ENCODE measurements at regions not wholly inside any gene's neighbourhood (a gene's known extent, or its start where the extent isn't known, plus 50 kb on each side); places are given as distances from the start of the nearest gene placed in this dataset.
"Not testable (repeated sequence)": the region's sequence is repeated elsewhere in the genome, so short reads cannot be mapped to it uniquely, and the experiment has no call there.

DNA sequence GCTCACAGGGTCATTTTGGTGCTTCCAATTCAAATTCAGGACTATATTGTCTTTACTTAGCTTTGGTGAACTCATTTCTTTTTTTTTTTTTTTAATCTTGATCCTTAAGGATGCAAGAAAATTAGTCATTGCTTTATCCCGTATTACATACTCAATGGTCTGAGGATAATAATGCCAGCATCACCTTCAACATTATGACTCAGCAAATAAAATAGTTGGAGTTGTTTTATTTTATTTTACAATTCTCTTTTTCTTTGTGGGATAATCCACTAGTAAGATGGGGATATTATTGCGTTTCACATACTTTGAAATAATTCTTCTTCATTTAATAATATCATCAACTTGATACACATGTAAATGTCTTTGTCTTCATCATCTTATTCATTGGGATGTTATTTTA is 954.9 kb upstream of the GYPC start:
- no peak for DNase-seq
- Mint-ChIP-seq H3K36me3 (ENCODE audit: low read depth) (no peaks in the 10 kb centered on the region), H3K9me3 (no peaks in the 10 kb centered on the region), H3K4me1 (ENCODE audit: low read depth) (no peaks in the 10 kb centered on the region), H3K27me3 (no peaks in the 10 kb centered on the region), H3K27ac (no peak overlapping the region), H3K4me3 (no peak overlapping the region)

DNA sequence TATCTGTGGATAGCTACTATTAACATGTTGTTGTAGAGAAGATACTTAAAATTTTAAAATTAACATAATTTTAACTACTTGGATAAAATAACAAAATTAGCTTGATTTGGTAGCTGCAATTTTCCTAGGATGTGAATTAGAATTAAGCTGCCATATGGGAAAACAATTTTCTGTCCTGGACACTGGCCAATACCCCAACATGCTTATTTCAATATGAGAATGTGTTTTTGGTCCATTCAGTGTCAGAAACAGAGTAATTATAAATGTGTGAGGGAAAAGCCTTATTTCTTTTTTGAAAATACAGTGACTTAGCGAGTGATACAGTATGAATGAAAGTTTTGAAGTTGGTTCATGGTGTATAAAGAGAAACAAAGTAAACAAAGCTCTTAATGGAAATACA is 948.3 kb upstream of the GYPC start:
- Mint-ChIP-seq H3K4me1 (ENCODE audit: low read depth) (no peaks in the 10 kb centered on the region), H3K36me3 (ENCODE audit: low read depth) (no peaks in the 10 kb centered on the region), H3K27me3 (no peaks in the 10 kb centered on the region), H3K9me3 (peaks cover 6% of the 10 kb centered on the region), H3K27ac (no peak overlapping the region), H3K4me3 (no peak overlapping the region)
- DNase-seq, result no peak

DNA sequence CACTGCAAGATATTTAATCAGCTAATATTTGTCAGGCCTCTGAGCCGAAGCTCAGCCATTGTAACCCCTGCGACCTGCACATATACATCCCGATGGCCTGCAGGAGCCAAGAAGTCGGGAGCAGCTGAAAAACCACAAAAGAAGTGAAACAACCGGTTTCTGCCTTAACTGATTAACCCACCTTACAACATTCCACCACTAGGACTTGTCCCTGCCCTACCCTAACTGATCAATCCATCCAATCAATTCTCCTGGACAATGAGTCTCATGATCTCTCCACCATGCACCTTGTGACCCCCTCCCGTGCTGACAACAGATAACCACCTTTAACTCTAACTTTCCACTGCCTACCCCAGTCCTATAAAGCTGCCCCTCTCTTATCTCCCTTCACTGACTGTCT is 945.4 kb upstream of the GYPC start:
- Mint-ChIP-seq H3K4me1 (ENCODE audit: low read depth) (no peaks in the 10 kb centered on the region), H3K4me3 (no peak overlapping the region), H3K36me3 (ENCODE audit: low read depth) (no peaks in the 10 kb centered on the region), H3K27ac (no peak overlapping the region), H3K27me3 (no peaks in the 10 kb centered on the region), H3K9me3 (peaks cover 9% of the 10 kb centered on the region)
- DNase-seq, result no peak

DNA sequence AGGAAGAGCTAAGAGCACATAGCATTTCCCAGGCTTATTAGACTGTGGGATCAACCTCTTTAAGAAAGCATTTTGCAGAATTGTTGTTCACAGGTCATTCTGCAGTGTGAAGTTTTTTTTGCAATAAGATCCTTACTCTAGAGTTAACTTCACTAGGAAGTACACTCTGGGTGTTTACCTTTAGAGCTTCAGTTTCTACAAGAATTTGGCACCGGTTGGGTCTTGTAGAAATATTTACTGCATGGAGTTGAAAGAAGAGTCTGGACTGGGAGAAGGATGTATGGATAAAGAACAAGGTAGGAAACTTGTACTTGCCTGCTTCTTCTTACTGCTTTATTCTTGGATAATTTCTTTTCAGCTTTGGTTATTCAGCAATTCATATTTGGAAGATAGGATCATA is 944.9 kb upstream of the GYPC start:
- no peak for DNase-seq
- Mint-ChIP-seq H3K4me1 (ENCODE audit: low read depth) (no peaks in the 10 kb centered on the region), H3K27me3 (no peaks in the 10 kb centered on the region), H3K27ac (no peak overlapping the region), H3K36me3 (ENCODE audit: low read depth) (no peaks in the 10 kb centered on the region), H3K9me3 (peaks cover 9% of the 10 kb centered on the region), H3K4me3 (no peak overlapping the region)

DNA sequence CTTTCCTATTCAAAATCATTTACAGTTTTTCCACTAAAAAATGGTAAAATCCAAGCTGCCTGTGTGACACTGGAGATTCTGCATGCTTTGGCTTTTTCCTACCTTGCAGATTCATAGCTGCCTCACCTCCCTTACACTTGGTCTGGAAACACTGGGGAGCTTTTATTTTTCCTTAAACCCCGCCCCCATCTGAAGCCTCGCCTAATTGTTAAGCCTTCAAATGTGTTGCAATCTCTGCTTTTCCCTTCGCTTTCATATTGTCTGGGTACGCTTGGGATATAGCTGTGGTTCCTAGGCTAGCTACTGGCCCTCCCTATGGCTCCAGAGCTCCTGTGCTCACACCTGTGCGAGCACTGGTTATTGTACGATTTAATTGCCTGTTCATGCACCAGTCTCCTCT is 942.4 kb upstream of the GYPC start:
- Mint-ChIP-seq H3K27ac (no peak overlapping the region), H3K4me1 (ENCODE audit: low read depth) (no peaks in the 10 kb centered on the region), H3K9me3 (peaks cover 3% of the 10 kb centered on the region), H3K36me3 (ENCODE audit: low read depth) (no peaks in the 10 kb centered on the region), H3K4me3 (no peak overlapping the region), H3K27me3 (no peaks in the 10 kb centered on the region)
- no peak for DNase-seq

DNA sequence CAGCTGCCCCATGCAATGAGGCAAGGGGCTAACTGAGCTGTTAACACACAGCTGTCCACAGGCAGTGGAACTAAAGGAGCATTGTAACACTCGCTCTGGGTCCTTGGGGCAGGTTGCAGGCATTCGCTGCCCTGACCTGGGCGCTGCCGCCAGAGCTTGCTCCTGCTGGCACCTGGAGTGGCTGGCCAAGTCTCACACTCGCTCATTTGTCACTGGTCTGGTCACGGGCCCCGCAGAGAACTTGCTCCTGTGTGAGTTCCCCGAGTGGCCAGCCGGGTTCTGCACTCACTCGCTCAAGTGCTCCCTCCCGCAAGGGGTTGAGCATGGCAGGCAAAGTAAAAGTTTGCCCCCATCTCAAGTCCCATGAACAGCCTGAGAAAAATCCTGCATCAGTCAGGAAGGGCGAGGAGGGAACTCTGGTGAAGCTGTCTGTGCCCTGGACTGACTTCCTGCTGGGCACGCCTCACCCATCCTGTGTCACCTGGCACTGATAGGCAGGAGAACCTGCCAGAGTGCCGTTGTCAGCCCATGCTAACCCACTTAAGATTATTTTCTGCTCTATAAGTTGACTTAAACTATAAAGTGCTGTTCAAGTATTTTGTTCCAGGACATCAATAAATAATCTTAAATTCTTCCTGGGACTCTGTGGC is 934.8 kb upstream of the GYPC start:
- Mint-ChIP-seq H3K4me3 (no peak overlapping the region), H3K27me3 (no peaks in the 10 kb centered on the region), H3K4me1 (ENCODE audit: low read depth) (no peaks in the 10 kb centered on the region), H3K36me3 (ENCODE audit: low read depth) (no peaks in the 10 kb centered on the region), H3K9me3 (peaks cover 2% of the 10 kb centered on the region), H3K27ac (no peak overlapping the region)
- no peak for DNase-seq

DNA sequence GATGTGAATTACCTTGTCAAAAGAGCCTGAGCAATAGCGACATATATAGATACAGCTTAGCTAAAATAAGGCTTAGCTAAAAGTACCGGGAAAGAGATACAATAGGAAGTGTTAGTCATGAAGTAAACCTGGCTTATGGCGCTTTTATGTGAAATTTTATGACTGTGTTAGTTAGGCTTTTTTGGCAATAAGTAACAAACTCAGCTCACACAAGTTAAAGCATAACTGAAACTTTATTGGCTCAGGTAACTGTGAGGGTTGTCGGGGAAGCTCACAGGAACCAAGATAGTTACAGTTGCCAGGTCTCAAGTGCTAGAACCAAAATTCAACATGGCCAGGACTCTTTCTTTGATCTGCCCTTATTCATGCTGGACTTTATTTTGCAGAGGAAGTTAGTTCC is 925.0 kb upstream of the GYPC start:
- Mint-ChIP-seq H3K27me3 (no peaks in the 10 kb centered on the region), H3K27ac (no peak overlapping the region), H3K4me1 (ENCODE audit: low read depth) (no peaks in the 10 kb centered on the region), H3K4me3 (no peak overlapping the region), H3K9me3 (peaks cover 13% of the 10 kb centered on the region), H3K36me3 (ENCODE audit: low read depth) (no peaks in the 10 kb centered on the region)
- no peak for DNase-seq

DNA sequence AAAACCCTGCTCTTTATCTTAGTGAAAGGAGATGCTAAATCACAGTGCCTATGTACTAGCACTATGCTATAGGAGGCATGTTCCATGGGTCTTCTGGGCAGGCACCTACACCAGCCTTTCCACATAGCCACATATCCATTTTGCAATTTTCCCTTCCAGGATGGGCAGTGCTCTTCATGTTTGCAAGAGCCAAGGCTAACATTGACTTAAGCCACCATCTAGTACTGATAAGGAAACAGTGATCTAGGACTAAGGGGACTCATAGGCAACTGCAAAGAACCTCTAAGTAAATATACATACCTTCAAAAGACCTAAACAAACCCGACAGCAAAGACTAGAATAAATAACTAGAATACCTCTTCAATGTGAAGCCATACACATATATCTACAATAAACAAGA is 919.7 kb upstream of the GYPC start:
- Mint-ChIP-seq H3K9me3 (peaks cover 21% of the 10 kb centered on the region), H3K4me1 (ENCODE audit: low read depth) (no peaks in the 10 kb centered on the region), H3K27ac (no peak overlapping the region), H3K4me3 (no peak overlapping the region), H3K36me3 (ENCODE audit: low read depth) (no peaks in the 10 kb centered on the region), H3K27me3 (no peaks in the 10 kb centered on the region)
- DNase-seq, result no peak

DNA sequence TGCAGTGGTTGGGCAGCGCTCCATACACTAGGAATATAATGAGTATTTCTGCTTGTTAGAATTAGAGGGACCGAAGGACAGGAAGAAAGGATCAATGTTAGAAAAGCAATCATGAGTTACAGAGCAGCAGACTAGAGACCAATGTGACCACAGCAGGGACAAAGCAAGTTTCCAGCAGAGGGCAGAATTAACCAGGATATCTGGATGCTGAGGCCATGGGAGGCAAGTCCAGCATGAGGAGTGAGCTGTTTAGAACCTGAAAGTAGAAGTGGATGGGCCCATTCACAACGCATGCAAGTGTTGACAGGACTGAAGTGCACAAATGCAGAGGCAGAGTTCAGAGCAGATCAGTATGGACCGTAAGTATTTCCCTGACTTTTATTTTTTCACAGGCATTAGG is 910.4 kb upstream of the GYPC start:
- no peaks in the 10 kb centered on the region for H3K36me3 Mint-ChIP-seq (ENCODE audit: low read depth)
- H3K9me3 Mint-ChIP-seq, result peaks cover 4% of the 10 kb centered on the region
- H3K4me1 Mint-ChIP-seq (ENCODE audit: low read depth), result no peaks in the 10 kb centered on the region
- H3K27me3 Mint-ChIP-seq, result no peaks in the 10 kb centered on the region
- H3K4me3 Mint-ChIP-seq, result no peak overlapping the region
- no peak for DNase-seq
- H3K27ac Mint-ChIP-seq, result no peak overlapping the region

DNA sequence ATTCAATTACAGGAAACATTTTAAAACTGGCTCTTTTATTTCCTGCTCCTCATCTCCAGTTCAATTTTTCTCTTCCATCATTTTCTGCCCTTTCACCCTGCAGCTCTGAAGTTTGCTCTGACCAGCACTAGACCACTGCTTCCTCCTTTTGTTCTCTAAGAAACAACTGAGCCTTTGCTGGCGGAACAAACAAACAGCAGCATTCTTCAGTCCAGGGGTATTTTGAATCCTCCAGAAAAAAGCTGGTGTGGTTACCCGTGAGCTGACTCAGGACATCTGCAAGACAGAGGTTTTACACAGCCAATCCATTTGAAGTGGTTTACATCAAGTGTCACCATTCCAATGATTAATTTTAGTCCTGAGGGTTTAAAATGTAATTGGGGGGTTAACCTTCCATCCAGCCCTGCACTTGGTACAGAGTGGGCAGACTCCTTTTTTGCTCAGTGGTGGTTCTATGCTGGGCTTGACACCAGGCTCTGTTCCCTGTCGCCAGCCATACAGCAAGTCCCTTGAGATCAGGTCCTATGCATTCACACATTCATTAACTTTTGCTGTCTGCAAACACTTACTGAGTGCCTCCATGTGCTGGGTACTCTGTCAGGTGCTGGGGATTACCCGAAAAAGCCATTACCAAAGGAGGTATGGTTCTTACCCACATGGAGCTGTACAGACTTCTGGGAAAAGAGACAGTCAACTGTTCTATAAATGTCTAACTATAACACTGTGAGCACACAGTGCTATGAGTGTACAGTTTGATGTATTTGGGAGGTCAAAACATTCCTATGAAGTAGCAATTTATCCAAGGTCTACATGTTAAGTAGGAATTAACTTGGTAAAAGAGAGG is 909.4 kb upstream of the GYPC start:
- H3K36me3 Mint-ChIP-seq (ENCODE audit: low read depth), result no peaks in the 10 kb centered on the region
- H3K4me3 Mint-ChIP-seq, result no peak overlapping the region
- no peak for DNase-seq
- peaks cover 4% of the 10 kb centered on the region for H3K9me3 Mint-ChIP-seq
- no peaks in the 10 kb centered on the region for H3K4me1 Mint-ChIP-seq (ENCODE audit: low read depth)
- H3K27me3 Mint-ChIP-seq, result no peaks in the 10 kb centered on the region
- no peak overlapping the region for H3K27ac Mint-ChIP-seq

DNA sequence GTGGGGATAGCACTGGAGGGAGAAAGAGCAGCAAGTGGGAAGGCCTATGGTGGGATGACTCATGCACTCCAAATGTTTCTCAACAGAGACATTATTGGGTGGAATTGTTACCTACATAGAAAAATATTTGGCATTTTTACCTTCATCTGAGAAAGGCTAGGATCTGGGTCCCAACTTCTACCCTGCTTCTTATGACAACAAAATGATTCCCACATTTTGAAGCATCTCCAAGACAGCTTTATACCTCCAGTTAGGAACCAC is 908.9 kb upstream of the GYPC start:
- Mint-ChIP-seq H3K36me3 (ENCODE audit: low read depth) (no peaks in the 10 kb centered on the region), H3K27ac (no peak overlapping the region), H3K9me3 (peaks cover 4% of the 10 kb centered on the region), H3K4me1 (ENCODE audit: low read depth) (no peaks in the 10 kb centered on the region), H3K27me3 (no peaks in the 10 kb centered on the region), H3K4me3 (no peak overlapping the region)
- DNase-seq, result no peak

DNA sequence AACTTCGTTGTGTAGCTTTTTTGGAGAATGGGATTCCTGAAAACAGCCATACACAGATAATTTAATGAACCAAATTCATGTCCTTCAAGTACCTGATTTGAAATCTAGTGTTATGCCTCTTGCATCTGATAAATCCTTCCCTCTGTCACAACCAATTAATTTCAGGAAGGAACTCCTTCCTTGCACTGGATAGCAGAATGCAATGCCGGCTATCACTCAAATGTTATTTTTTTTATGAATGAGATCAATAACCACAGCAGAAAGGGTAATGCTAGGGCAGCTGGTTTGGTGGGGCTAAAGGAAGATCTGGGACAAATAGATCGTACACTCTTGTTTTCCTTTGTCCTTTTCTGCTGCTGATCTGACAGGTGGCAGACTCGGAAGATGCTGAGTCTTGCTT is 899.5 kb upstream of the GYPC start:
- H3K27me3 Mint-ChIP-seq, result no peaks in the 10 kb centered on the region
- no peak overlapping the region for H3K27ac Mint-ChIP-seq
- no peaks in the 10 kb centered on the region for H3K4me1 Mint-ChIP-seq (ENCODE audit: low read depth)
- no peak for DNase-seq
- H3K36me3 Mint-ChIP-seq (ENCODE audit: low read depth), result no peaks in the 10 kb centered on the region
- H3K9me3 Mint-ChIP-seq, result peaks cover 2% of the 10 kb centered on the region
- H3K4me3 Mint-ChIP-seq, result no peak overlapping the region

DNA sequence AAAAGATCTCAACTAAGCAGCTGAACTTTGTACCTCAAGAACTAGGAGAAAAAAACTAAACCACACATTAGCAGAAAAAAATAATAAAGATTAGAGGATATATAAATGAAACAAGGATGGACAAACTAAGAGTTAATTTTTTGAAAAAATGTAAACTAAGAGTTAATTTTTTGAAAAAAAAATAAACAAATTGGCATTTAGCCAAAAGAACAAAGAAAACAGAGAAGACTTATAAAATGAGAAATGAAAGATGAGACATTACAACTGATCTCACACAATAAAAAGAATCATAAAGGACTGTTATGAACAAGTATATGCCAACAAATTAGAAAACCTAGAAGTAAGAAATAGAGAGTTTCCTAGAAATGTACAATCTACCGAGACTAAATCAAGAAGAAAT is 859.2 kb upstream of the GYPC start:
- Mint-ChIP-seq H3K36me3 (ENCODE audit: low read depth) (no peaks in the 10 kb centered on the region), H3K4me3 (no peak overlapping the region), H3K27me3 (no peaks in the 10 kb centered on the region), H3K9me3 (peaks cover 27% of the 10 kb centered on the region), H3K4me1 (ENCODE audit: low read depth) (no peaks in the 10 kb centered on the region), H3K27ac (no peak overlapping the region)
- no peak for DNase-seq

DNA sequence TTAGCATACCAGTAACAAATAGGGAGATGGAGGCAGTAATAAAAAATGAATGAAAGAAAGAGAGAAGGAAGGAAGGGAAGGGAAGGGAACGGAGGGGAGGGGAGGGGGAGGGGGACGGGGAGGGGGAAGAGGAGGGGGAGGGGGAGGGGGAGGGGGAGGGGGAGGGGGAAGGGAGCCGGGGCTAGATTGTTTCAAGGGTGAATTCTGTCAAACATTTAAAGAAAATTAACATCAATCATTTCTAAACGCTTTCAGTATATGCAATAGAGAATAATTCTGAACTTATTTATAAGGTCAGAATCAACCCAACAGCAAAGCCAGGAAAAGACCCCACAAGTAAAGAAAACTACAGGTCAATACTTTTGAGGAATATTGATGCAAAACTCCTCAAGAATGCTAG is 858.8 kb upstream of the GYPC start:
- peaks cover 30% of the 10 kb centered on the region for H3K9me3 Mint-ChIP-seq
- H3K27ac Mint-ChIP-seq, result no peak overlapping the region
- H3K36me3 Mint-ChIP-seq (ENCODE audit: low read depth), result no peaks in the 10 kb centered on the region
- no peak for DNase-seq
- H3K4me3 Mint-ChIP-seq, result no peak overlapping the region
- no peaks in the 10 kb centered on the region for H3K4me1 Mint-ChIP-seq (ENCODE audit: low read depth)
- no peaks in the 10 kb centered on the region for H3K27me3 Mint-ChIP-seq

DNA sequence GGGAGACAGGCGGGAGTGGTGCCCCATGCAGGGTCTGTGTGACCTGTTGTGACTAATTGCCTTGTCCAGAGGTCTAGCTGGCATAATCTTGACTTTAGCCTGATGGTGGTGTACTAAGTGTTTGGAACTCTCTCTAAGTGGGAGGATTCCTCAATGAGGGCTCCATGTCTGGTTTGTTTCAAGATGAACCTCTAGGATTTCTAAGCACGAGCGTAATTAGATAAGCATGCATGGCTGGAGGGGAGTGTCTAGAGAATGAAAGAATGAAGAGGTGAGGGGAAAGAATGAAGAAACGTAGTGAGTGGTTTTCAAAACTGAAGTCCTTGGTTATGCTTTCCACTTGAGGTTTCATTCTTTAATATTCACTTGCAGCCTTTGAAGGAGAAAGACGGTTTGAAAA is 833.2 kb upstream of the GYPC start:
- H3K27ac Mint-ChIP-seq, result no peak overlapping the region
- H3K4me3 Mint-ChIP-seq, result no peak overlapping the region
- H3K9me3 Mint-ChIP-seq, result peaks cover 12% of the 10 kb centered on the region
- H3K36me3 Mint-ChIP-seq (ENCODE audit: low read depth), result no peaks in the 10 kb centered on the region
- no peaks in the 10 kb centered on the region for H3K27me3 Mint-ChIP-seq
- no peaks in the 10 kb centered on the region for H3K4me1 Mint-ChIP-seq (ENCODE audit: low read depth)
- DNase-seq, result no peak

DNA sequence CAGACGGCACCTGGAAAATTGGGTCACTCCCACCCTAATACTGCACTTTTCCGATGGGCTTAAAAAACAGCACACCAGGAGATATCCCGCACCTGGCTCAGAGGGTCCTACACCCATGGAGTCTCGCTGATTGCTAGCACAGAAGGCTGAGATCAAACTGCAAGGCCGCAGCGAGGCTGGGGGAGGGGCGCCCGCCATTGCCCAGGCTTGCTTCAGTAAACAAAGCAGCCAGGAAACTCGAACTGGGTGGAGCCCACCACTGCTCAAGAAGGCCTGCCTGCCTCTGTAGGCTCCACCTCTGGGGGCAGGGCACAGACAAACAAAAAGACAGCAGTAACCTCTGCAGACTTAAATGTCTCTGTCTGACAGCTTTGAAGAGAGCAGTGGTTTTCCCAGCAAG is 830.2 kb upstream of the GYPC start:
- DNase-seq; H3K4me1 Mint-ChIP-seq (ENCODE audit: low read depth); H3K27me3 Mint-ChIP-seq; H3K36me3 Mint-ChIP-seq (ENCODE audit: low read depth); H3K27ac Mint-ChIP-seq; H3K4me3 Mint-ChIP-seq: not testable (repeated sequence)
- peaks cover 12% of the 10 kb centered on the region for H3K9me3 Mint-ChIP-seq
